CD4-positive, alpha-beta T cell treated with Interleukin-17A for 4 hours (primary cell): ENCODE measurements at regions not wholly inside any gene's neighbourhood (a gene's known extent, or its start where the extent isn't known, plus 50 kb on each side); places are given as distances from the start of the nearest gene placed in this dataset.

Source experiments
- DNase-seq: peaks from one replicate; pipeline ENCODE4 v3.0.0-alpha.2; 2020; ENCODE audit warnings: mixed read lengths

- no peak for DNase-seq
Measured at GRCh38 chr9:116005205-116005604, 148.4 kb upstream of the PAPPA start.

DNA sequence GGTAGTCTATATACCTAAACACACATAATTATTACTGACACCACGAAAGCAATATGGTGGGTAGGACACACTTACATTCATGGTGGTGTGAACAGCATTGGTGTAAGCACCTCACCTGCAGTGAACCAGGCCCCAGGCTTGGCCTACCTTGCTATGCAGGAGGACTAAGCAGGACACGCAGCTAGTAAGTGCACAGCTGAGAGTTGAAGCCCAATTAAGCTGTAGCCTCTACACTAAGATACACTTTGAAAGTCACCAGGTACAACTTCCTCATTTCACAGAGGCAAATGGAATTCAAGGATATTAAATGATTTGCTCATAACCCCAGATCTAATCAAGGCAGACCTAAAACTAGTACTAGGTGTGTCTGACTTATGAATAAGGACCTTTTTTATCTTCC is 145.8 kb upstream of the PAPPA start:
- DNase-seq, result no peak

DNA sequence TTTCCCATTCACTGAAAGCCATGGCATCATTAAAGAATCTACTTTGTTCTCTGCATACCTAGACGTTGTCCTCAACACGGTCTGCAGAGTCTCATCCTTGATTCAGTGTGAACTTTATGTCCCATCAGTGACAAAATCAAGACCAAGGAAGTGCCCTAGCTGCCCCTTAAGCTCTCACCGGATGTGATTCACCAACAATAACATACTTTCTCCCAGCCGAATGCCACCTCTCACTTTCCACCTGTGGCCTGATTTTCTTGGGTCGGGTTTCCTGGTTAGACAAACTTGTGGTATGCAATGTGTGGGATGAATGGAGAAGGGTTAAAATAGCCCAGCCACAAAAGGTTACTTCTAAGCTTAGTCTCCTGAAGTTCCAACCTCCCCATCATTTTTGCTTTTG is 145.3 kb upstream of the PAPPA start:
- no peak for DNase-seq

- no peak for DNase-seq
Measured at GRCh38 chr9:116009420-116009819, 144.2 kb upstream of the PAPPA start.

GRCh38 chr9:116015855-116016254 is 137.7 kb upstream of the PAPPA start:
- DNase-seq, result no peak

- no peak for DNase-seq
Measured at GRCh38 chr9:116020146-116020545, 133.4 kb upstream of the PAPPA start.

DNA sequence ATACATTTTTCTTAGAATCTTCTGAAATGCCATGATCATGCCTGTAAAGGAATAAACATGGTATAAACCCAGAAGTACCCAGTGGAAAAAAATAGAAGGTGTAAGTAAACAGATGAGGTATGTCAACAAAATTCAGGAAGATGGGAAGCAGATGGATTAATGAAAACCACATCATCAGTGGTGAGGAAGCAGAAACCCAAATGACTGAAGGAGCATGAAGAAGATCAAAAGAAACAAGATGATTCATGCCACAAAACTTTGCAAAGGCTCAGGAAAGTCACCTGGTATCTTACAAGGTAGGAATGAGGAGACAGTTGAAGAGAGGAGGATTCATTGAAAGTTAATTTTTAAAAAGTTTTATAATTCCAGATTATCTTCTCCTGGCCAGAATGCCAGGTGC is 132.8 kb upstream of the PAPPA start:
- no peak for DNase-seq

DNA sequence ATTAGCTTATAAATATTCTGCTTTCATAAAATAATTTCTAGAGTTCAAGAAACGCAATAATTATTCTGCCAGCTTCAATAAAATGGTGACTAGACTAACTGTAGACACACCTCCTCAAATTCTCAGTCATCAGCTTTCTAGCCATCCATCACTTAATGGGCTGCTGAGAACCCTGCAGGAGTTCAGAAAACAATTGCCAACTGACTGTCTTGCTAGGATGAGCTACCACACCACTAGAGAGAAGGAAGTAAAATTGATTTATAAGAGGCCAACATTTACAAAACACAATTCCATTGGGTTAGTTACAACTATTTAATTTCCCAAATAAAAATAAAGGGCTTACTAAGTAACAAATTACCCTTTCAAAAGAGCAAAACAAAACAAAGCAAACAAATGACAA is 126.5 kb upstream of the PAPPA start:
- DNase-seq, result no peak

- no peak for DNase-seq
Measured at GRCh38 chr9:116027511-116027910, 126.1 kb upstream of the PAPPA start.

DNA sequence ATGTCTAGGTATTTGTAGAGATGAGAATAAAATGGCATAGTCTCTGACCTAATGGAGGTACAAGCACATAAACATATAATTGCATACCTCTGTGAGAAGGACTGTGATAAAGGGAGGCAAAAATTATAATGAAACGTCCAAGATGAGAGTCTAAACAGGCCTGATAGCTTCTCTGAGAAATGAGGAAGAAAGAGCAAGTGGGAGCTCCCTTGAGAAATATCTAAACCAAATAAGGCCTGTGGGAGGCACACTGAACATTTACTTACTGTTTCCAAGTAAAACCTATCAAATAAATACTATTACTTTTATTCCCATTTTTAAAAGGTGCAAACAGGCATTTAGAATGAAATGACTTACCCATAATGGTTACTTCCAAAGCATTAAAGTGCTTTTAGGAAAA is 125.6 kb upstream of the PAPPA start:
- no peak for DNase-seq

DNA sequence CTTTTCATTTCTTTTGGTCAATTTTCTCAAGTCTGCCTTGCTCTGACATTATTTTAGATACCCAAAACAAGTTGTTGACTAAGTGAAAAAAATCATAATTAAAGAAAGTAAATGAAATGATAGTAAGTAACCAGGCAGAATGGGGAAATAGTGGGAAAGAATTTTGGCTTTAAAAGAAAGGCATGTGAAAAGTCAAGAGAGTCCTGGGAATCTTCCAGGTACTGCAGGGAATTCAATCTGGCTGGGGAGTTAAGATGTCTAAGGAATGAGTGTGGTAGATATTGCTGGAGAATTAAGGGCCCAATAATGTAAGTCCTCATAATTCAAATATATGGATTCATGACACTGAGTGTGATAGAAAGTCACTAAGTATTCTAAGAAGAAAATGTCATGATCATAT is 123.1 kb upstream of the PAPPA start:
- DNase-seq, result no peak

- no peak for DNase-seq
Measured at GRCh38 chr9:116032683-116033440, 120.7 kb upstream of the PAPPA start.

- DNase-seq, result no peak
Measured at GRCh38 chr9:116039312-116039711, 114.3 kb upstream of the PAPPA start.

GRCh38 chr9:116039893-116040292 is 113.7 kb upstream of the PAPPA start:
- no peak for DNase-seq

DNA sequence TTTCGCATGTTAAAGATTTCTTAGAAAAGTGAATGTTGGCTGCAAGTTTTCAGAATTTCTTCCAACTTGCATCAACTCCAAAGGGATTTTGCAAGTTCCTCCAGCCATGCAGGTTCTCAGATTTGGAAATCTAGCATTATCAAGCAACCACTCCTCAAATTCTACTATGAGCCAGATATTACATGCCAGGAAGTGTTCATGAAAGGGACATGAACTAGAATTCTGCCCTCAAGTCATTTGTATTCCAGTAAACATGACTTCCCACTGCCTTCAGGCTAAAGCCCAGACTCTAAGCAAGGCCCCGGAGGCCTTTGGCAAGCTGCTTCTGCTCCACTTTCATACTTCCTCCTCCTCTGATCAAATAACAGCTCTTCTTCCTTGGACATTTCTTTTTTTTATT is 111.3 kb upstream of the PAPPA start:
- DNase-seq, result no peak

GRCh38 chr9:116045083-116045482 is 108.5 kb upstream of the PAPPA start:
- DNase-seq, result no peak

- DNase-seq, result no peak
Measured at GRCh38 chr9:116048081-116048480, 105.5 kb upstream of the PAPPA start.

DNA sequence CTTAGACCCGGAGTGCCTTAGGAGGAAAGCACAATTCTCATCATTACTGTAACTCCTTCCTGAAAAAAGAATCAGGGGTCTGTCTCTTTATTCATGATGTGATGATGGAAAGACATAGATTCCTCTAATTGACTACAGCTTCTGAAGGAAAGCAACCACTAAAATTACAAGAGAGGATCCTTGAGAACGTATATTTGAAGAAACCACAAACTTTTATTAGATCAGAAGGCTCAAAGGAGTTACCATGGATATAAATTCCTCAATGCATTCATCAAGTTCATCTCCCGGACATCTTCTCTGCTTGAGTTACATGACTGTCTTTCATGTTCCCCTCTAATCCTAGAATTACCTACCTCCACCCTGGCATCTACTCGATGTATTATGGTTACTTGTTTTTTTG is 104.1 kb upstream of the PAPPA start:
- no peak for DNase-seq

GRCh38 chr9:116051528-116051927 is 102.1 kb upstream of the PAPPA start:
- DNase-seq, result no peak

DNA sequence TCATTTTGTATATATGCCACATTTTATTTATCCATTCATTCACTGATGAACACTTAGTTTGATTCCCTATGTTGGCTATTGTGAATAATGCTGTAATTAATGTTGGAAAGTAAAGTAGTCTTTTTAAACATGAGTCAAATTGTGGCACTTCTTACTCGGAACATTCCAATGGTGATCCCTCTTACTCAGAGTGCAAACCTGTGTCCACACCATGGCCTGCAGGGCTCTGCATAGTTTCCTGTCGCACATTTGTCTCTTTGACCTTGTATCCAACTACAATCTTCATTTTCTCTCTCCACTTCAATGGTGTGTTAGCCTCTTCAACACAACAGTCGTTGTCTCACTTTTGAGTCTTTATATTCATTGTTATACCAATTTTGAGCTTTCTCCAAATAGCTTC is 98.1 kb upstream of the PAPPA start:
- no peak for DNase-seq

GRCh38 chr9:116057371-116057770 is 96.2 kb upstream of the PAPPA start:
- DNase-seq, result no peak

DNA sequence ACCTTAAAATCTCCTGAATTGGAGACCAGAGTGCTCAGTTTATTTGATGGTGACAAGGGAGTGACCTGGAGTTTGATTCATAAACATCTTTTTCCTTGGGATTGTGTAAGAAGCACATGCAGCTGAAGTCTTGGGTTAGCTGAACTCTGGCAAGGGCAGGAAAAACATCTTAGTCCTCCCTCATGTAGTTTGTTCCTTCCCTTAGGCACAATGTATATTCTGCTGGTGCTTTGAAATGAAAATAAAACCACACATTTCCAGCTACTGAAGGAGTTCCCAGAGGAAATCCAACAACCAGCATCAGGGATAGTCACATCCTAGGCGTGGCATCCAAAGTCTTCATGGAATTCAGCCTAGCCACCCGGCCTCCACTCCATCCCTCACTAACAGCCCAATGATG is 95.2 kb upstream of the PAPPA start:
- DNase-seq, result no peak

- no peak for DNase-seq
Measured at GRCh38 chr9:116059466-116059865, 94.1 kb upstream of the PAPPA start.

DNA sequence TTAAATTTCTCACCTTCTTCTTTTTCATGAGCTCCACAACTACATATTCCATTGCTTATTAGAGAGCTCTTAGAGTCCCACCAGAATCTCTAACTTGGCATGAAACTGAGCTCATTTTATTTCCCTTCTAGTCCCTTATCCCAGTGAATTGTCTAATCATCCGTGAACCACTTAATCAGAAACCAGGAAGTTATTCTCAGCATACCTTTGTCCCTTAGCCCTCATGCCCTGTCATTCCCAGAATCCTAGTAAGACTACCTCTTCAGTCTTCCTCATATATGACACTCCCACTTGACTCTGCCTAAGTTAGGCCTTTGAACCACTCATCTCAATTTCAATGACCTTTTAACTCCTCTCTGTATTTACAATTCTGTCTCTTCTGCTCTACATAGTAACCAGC is 93.0 kb upstream of the PAPPA start:
- DNase-seq, result no peak

GRCh38 chr9:116061546-116062205 is 91.9 kb upstream of the PAPPA start:
- no peak for DNase-seq
